ENCODE measurements at regions not wholly inside any gene's neighbourhood (a gene's known extent, or its start where the extent isn't known, plus 50 kb on each side); places are given as distances from the start of the nearest gene placed in this dataset.

DNA sequence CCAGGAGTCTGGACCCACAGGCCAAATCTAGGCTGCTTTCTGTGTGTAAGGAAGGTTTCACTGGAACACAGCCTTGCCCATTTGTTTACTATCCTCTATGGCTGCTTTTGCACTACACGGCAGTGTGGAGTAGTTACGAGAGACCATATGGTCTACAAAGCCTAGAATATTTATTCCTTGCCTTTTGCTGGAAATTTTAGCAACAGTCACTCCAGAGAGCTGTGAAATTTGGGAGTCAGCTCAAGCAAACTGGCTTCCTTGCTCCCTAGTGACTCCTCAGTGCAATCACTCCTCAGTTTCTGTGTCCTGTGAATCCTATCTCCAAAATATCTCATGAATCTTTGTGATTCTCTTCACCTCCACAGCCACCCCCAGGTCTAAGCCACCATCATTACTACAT lies 99.0 kb upstream of the CPEB2 start:
- Histone ChIP-seq H2BK12ac (ENCODE audit: low read depth, low read length) (no peak overlapping the region), H3K9ac (replicated peaks in 1 of 4; ENCODE audit: extremely low read depth in 1 of 4, low read depth in 3 of 4, low read length in 3 of 4) (no peak overlapping the region), H3K23me2 (ENCODE audit: low read depth, low read length) (no peaks in the 10 kb centered on the region), H3K18ac (ENCODE audit: extremely low read depth, low read length) (no peak overlapping the region), H3K9me3 (ENCODE audit: insufficient read depth in 2 of 2, low read depth in 1 of 2, low read length in 1 of 2) (no peaks in the 10 kb centered on the region), H3K79me1 (ENCODE audit: low read depth, low read length) (no peaks in the 10 kb centered on the region), H4K20me1 (replicated peaks in 1 of 2; ENCODE audit: control insufficient read depth in 1 of 2, insufficient read depth in 2 of 2, low read length in 2 of 2) (no peaks in the 10 kb centered on the region), H3K23ac (ENCODE audit: insufficient read length) (no peak overlapping the region), H3K27ac (ENCODE audit: low read depth, low read length) (no peak overlapping the region), H3K4me1 (replicated peaks in 1 of 4; ENCODE audit: control insufficient read depth in 3 of 4, insufficient read depth in 4 of 4, low read length in 3 of 4) (no peaks in the 10 kb centered on the region), H4K8ac (ENCODE audit: extremely low read depth, insufficient read depth, low read length) (no peak overlapping the region), H3K14ac (ENCODE audit: insufficient read length) (no peak overlapping the region), H2AK5ac (ENCODE audit: low read depth, low read length) (no peak overlapping the region), H3K56ac (replicated peaks; ENCODE audit: insufficient read length, low read depth, low read length) (no peak overlapping the region), H3K4ac (replicated peaks; ENCODE audit: insufficient read length, low read depth, low read length) (no peak overlapping the region), H3K4me3 (ENCODE audit: extremely low read depth in 1 of 4, insufficient read depth in 2 of 4, low read depth in 3 of 4, low read length in 4 of 4) (no peak overlapping the region), H2BK5ac (ENCODE audit: low read depth, low read length) (no peak overlapping the region), H4K91ac (replicated peaks; ENCODE audit: insufficient read length, low read length) (no peak overlapping the region), H3K4me2 (ENCODE audit: insufficient read depth in 1 of 2, low read depth in 2 of 2, low read length in 2 of 2) (no peak overlapping the region), H3K36me3 (ENCODE audit: control insufficient read depth in 2 of 4, insufficient read depth in 4 of 4, low read length in 3 of 4) (no peaks in the 10 kb centered on the region), H3K79me2 (ENCODE audit: control insufficient read depth in 1 of 2, insufficient read depth in 2 of 2, low read length in 2 of 2) (no peaks in the 10 kb centered on the region), H3K27me3 (replicated peaks in 1 of 4; ENCODE audit: control insufficient read depth in 3 of 4, extremely low read depth in 1 of 4, insufficient read depth in 3 of 4, low read length in 3 of 4) (no peaks in the 10 kb centered on the region), H2BK15ac (ENCODE audit: low read length) (no peak overlapping the region), H2BK20ac (ENCODE audit: low read length) (no peak overlapping the region), H2AFZ (ENCODE audit: low read length) (no peak overlapping the region), H2BK120ac (replicated peaks; ENCODE audit: low read depth, low read length) (no peak overlapping the region), H4K5ac (ENCODE audit: insufficient read length, low read depth, low read length) (no peak overlapping the region)
- POLR2A ChIA-PET (ENCODE audit: partially characterized antibody) = interaction anchor here (0.6 kb wide), 1 partner anchor 19 kb away, joined by 4 read pairs; no protein-coding TSS in a partner anchor
- FAIRE-seq (no peak), DNase-seq (ENCODE audit: low read depth in 1 of 2, low spot score in 2 of 2) (no peak)
- CTCF ChIA-PET (ENCODE audit: partially characterized antibody) = no interaction called here
- 92% methylated on average over 2 of the region's 2 CpGs; no CpG with 5 or more reads in 1 of the 2 experiments for WGBS, 2 experiments (ENCODE audit: extremely low coverage in 1 of 2, insufficient coverage in 1 of 2, insufficient read length in 1 of 2, insufficient replicate concordance in 2 of 2, low coverage in 1 of 2, low lambda C conversion rate in 2 of 2, missing lambda C conversion rate in 1 of 2)
- TF ChIP-seq NANOG (IDR thresholded peaks at IDR 0.05; ENCODE audit: insufficient read depth, low read depth, low read length, poor library complexity, severe bottlenecking) (no peak), YY1 (IDR thresholded peaks at IDR 0.05; ENCODE audit: low read depth, low read length) (no peak), RFX5 (IDR thresholded peaks at IDR 0.05; ENCODE audit: borderline replicate concordance, low read depth, low read length) (no peak), BCL11A (IDR thresholded peaks at IDR 0.05; ENCODE audit: low read depth in 2 of 2, low read length in 2 of 2) (no peak), HDAC6 (IDR thresholded peaks at IDR 0.05; ENCODE audit: low read depth, low read length) (no peak), RNF2 (IDR thresholded peaks at IDR 0.05; ENCODE audit: borderline replicate concordance, low read depth, low read length, missing control alignments, poor library complexity, severe bottlenecking) (no peak)

Measured in H1 (cell line).